ENCODE measurements at regions not wholly inside any gene's neighbourhood (a gene's known extent, or its start where the extent isn't known, plus 50 kb on each side); places are given as distances from the start of the nearest gene placed in this dataset.

DNA sequence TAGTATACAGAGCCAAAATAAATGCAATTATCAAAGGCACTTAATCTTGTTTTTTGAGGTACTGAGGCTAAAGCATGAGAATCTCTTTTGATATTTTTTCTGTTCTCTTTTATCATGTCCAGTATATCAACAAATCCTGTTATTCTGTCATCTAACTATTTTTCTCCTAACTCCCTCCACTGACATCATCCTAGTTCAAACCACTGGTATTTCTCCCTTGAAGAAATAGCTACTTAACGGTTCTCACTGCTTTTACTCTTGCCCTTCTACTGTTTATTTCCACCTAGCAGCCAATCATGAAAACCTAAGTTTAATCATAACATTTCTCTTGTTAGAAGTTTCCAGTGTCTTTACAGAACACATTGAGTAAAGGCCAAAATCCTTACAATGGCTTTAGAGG is 317.6 kb downstream of the GPD2 start:
- no peak overlapping the region for H3K27ac ChIP-seq (ENCODE audit: low read depth, low read length)
- no peaks in the 10 kb centered on the region for H3K27me3 ChIP-seq (ENCODE audit: control insufficient read depth in 2 of 2, insufficient read depth in 2 of 2, low read length in 2 of 2)
- H3K4me1 Mint-ChIP-seq = no peaks in the 10 kb centered on the region
- no peak overlapping the region for H3K27ac Mint-ChIP-seq
- H3K36me3 Mint-ChIP-seq = no peaks in the 10 kb centered on the region
- H3K4me3 ChIP-seq (ENCODE audit: low read length) = no peak overlapping the region
- DNase-seq (no peak), ATAC-seq (no peak)
- no peaks in the 10 kb centered on the region for H3K9me3 Mint-ChIP-seq
- H3K4me3 Mint-ChIP-seq = no peak overlapping the region
- POLR2A ChIA-PET = no interaction called here
- no peaks in the 10 kb centered on the region for H3K9me3 ChIP-seq (ENCODE audit: control insufficient read depth in 2 of 3, low read length in 3 of 3)
- H3K4me1 ChIP-seq (ENCODE audit: control insufficient read depth in 2 of 2, insufficient read depth in 2 of 2, low read length in 2 of 2) = no peaks in the 10 kb centered on the region
- intact Hi-C loops (cut with micrococcal nuclease) = no loop called here
- H3K27me3 Mint-ChIP-seq = peaks cover 0 to 6% (median 0%) of the 10 kb centered on the region in 5 donors
- CTCF ChIA-PET = no interaction called here
- no peaks in the 10 kb centered on the region for H3K36me3 ChIP-seq (ENCODE audit: control insufficient read depth in 2 of 3, insufficient read depth in 3 of 3, low read length in 3 of 3)

- Histone ChIP-seq H3K4me1 (ENCODE audit: control insufficient read depth in 2 of 2, insufficient read depth in 2 of 2, low read length in 2 of 2) (no peaks in the 10 kb centered on the region), H3K27me3 (ENCODE audit: control insufficient read depth in 2 of 2, insufficient read depth in 2 of 2, low read length in 2 of 2) (no peaks in the 10 kb centered on the region), H3K4me3 (ENCODE audit: low read length) (no peak overlapping the region), H3K9me3 (ENCODE audit: control insufficient read depth in 2 of 3, low read length in 3 of 3) (no peaks in the 10 kb centered on the region), H3K36me3 (ENCODE audit: control insufficient read depth in 2 of 3, insufficient read depth in 3 of 3, low read length in 3 of 3) (no peaks in the 10 kb centered on the region), H3K27ac (ENCODE audit: low read depth, low read length) (no peak overlapping the region)
- Mint-ChIP-seq H3K9me3 (peaks cover 0 to 9% (median 0%) of the 10 kb centered on the region in 11 donors), H3K4me3 (no peak overlapping the region), H3K27me3 (peaks cover 0 to 13% (median 0%) of the 10 kb centered on the region in 5 donors), H3K27ac (no peak overlapping the region), H3K4me1 (no peaks in the 10 kb centered on the region), H3K36me3 (no peaks in the 10 kb centered on the region)
- ChIA-PET CTCF (no interaction called here), POLR2A (no interaction called here)
- intact Hi-C loops (cut with micrococcal nuclease) = no loop called here
- DNase-seq = no peak
- ATAC-seq = no peak
Observed at GRCh38 chr2:156756516-156756915, 320.3 kb downstream of the GPD2 start.

DNA sequence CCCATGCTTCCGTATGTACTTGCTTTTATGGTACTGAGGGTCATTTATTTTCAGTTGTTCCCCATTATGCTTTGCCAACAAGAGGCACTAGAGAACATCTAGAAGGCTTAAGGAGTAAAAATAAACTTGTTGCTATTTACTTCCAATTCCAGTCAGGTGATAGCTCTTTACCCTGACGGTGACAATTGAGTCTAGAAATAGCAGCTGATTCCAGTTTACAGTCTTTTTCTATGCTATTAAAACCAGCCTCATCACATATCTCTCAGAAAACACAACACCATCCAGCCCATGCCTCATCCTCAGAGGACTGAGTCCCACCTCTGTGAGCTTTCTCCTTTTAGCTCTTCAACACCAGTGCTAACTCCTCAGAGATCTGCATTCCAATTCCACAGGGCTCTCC is 327.0 kb downstream of the GPD2 start:
- Histone ChIP-seq H3K27me3 (ENCODE audit: control insufficient read depth in 2 of 2, insufficient read depth in 2 of 2, low read length in 2 of 2) (no peaks in the 10 kb centered on the region), H3K36me3 (ENCODE audit: control insufficient read depth in 2 of 3, insufficient read depth in 3 of 3, low read length in 3 of 3) (no peaks in the 10 kb centered on the region), H3K9me3 (ENCODE audit: control insufficient read depth in 2 of 3, low read length in 3 of 3) (no peaks in the 10 kb centered on the region), H3K4me1 (ENCODE audit: control insufficient read depth in 2 of 2, insufficient read depth in 2 of 2, low read length in 2 of 2) (no peaks in the 10 kb centered on the region), H3K27ac (ENCODE audit: low read depth, low read length) (no peak overlapping the region), H3K4me3 (ENCODE audit: low read length) (no peak overlapping the region)
- intact Hi-C loops (cut with micrococcal nuclease) = no loop called here
- POLR2A ChIA-PET = no interaction called here
- DNase-seq = no peak
- Mint-ChIP-seq H3K27ac (no peak overlapping the region), H3K4me1 (no peaks in the 10 kb centered on the region), H3K4me3 (no peak overlapping the region), H3K27me3 (peaks cover 0 to 9% (median 0%) of the 10 kb centered on the region in 5 donors), H3K36me3 (no peaks in the 10 kb centered on the region), H3K9me3 (peaks cover 0 to 18% (median 1%) of the 10 kb centered on the region in 11 donors)
- CTCF ChIA-PET = no interaction called here
- ATAC-seq = no peak

GRCh38 chr2:156765043-156765442 is 328.9 kb downstream of the GPD2 start:
- CTCF ChIA-PET = no interaction called here
- H3K27ac Mint-ChIP-seq = no peak overlapping the region

GRCh38 chr2:156765450-156765849 is 329.3 kb downstream of the GPD2 start:
- Histone ChIP-seq H3K27me3 (ENCODE audit: control insufficient read depth in 2 of 2, insufficient read depth in 2 of 2, low read length in 2 of 2) (no peaks in the 10 kb centered on the region), H3K4me3 (ENCODE audit: low read length) (no peak overlapping the region), H3K4me1 (ENCODE audit: control insufficient read depth in 2 of 2, insufficient read depth in 2 of 2, low read length in 2 of 2) (no peaks in the 10 kb centered on the region), H3K36me3 (ENCODE audit: control insufficient read depth in 2 of 3, insufficient read depth in 3 of 3, low read length in 3 of 3) (no peaks in the 10 kb centered on the region), H3K27ac (ENCODE audit: low read depth, low read length) (no peak overlapping the region), H3K9me3 (ENCODE audit: control insufficient read depth in 2 of 3, low read length in 3 of 3) (no peaks in the 10 kb centered on the region)
- no peak for ATAC-seq
- no peak for DNase-seq
- H3K4me3 Mint-ChIP-seq = no peak overlapping the region
- H3K27ac Mint-ChIP-seq = no peak overlapping the region
- peaks cover 0 to 6% (median 0%) of the 10 kb centered on the region in 5 donors for H3K27me3 Mint-ChIP-seq
- no peaks in the 10 kb centered on the region for H3K36me3 Mint-ChIP-seq
- peaks cover 0 to 26% (median 7%) of the 10 kb centered on the region in 11 donors for H3K9me3 Mint-ChIP-seq
- intact Hi-C loops (cut with micrococcal nuclease) = no loop called here
- ChIA-PET CTCF (no interaction called here), POLR2A (no interaction called here)
- H3K4me1 Mint-ChIP-seq = no peaks in the 10 kb centered on the region

More at GRCh38 chr2:156765043-156765442, 328.9 kb downstream of the GPD2 start:
- POLR2A ChIA-PET = no interaction called here
- Histone ChIP-seq H3K27me3 (ENCODE audit: control insufficient read depth in 2 of 2, insufficient read depth in 2 of 2, low read length in 2 of 2) (no peaks in the 10 kb centered on the region), H3K27ac (ENCODE audit: low read depth, low read length) (no peak overlapping the region), H3K4me3 (ENCODE audit: low read length) (no peak overlapping the region), H3K4me1 (ENCODE audit: control insufficient read depth in 2 of 2, insufficient read depth in 2 of 2, low read length in 2 of 2) (no peaks in the 10 kb centered on the region), H3K36me3 (ENCODE audit: control insufficient read depth in 2 of 3, insufficient read depth in 3 of 3, low read length in 3 of 3) (no peaks in the 10 kb centered on the region), H3K9me3 (ENCODE audit: control insufficient read depth in 2 of 3, low read length in 3 of 3) (no peaks in the 10 kb centered on the region)
- H3K4me1 Mint-ChIP-seq = no peaks in the 10 kb centered on the region
- H3K36me3 Mint-ChIP-seq = no peaks in the 10 kb centered on the region
- H3K4me3 Mint-ChIP-seq = no peak overlapping the region
- peaks cover 0 to 22% (median 5%) of the 10 kb centered on the region in 11 donors for H3K9me3 Mint-ChIP-seq
- ATAC-seq = no peak
- intact Hi-C loops (cut with micrococcal nuclease) = no loop called here
- no peak for DNase-seq
- H3K27me3 Mint-ChIP-seq = peaks cover 0 to 6% (median 0%) of the 10 kb centered on the region in 5 donors

DNA sequence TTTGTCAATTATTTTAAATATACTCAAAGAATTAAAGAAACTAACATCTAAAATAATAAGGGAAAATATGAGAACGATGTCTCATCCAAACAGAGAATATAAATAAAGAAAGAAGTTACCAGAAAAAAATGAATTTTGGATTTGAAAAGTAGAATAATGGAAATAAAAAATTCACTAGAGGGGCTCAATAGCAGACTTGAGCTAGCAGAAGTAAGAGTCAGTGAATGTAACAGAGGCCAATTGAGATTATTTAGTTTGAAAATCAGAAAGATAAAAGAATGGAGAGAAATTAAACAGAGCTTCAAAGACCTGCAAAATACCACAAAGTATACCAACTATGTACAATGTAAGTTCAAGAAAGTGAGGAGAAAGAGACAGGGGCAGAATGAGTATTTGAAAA is 333.6 kb downstream of the GPD2 start:
- intact Hi-C loops (cut with micrococcal nuclease) = no loop called here
- Mint-ChIP-seq H3K27ac (no peak overlapping the region), H3K27me3 (peaks cover 0 to 6% (median 0%) of the 10 kb centered on the region in 5 donors), H3K4me1 (no peaks in the 10 kb centered on the region), H3K9me3 (peaks cover 0 to 27% (median 5%) of the 10 kb centered on the region in 11 donors), H3K4me3 (no peak overlapping the region), H3K36me3 (no peaks in the 10 kb centered on the region)
- no peak overlapping the region for H3K4me3 ChIP-seq (ENCODE audit: low read length)
- ChIA-PET CTCF (no interaction called here), POLR2A (no interaction called here)
- no peaks in the 10 kb centered on the region for H3K4me1 ChIP-seq (ENCODE audit: control insufficient read depth in 2 of 2, insufficient read depth in 2 of 2, low read length in 2 of 2)
- ATAC-seq (no peak), DNase-seq (no peak)
- no peaks in the 10 kb centered on the region for H3K36me3 ChIP-seq (ENCODE audit: control insufficient read depth in 2 of 3, insufficient read depth in 3 of 3, low read length in 3 of 3)
- no peaks in the 10 kb centered on the region for H3K9me3 ChIP-seq (ENCODE audit: control insufficient read depth in 2 of 3, low read length in 3 of 3)
- H3K27me3 ChIP-seq (ENCODE audit: control insufficient read depth in 2 of 2, insufficient read depth in 2 of 2, low read length in 2 of 2) = no peaks in the 10 kb centered on the region
- no peak overlapping the region for H3K27ac ChIP-seq (ENCODE audit: low read depth, low read length)

- DNase-seq (no peak), ATAC-seq (no peak)
- Mint-ChIP-seq H3K36me3 (no peaks in the 10 kb centered on the region), H3K4me3 (no peak overlapping the region), H3K4me1 (no peaks in the 10 kb centered on the region), H3K27ac (no peak overlapping the region), H3K9me3 (peaks cover 0 to 4% (median 0%) of the 10 kb centered on the region in 11 donors), H3K27me3 (peaks cover 0 to 5% (median 0%) of the 10 kb centered on the region in 5 donors)
- ChIA-PET CTCF (interaction anchor here (0.6 kb wide), 1 partner anchor 315 kb away, joined by 3 read pairs; no protein-coding TSS in a partner anchor), POLR2A (no interaction called here)
- no peak overlapping the region for H3K4me3 ChIP-seq (ENCODE audit: low read length)
- no peaks in the 10 kb centered on the region for H3K36me3 ChIP-seq (ENCODE audit: control insufficient read depth in 2 of 3, insufficient read depth in 3 of 3, low read length in 3 of 3)
- H3K4me1 ChIP-seq (ENCODE audit: control insufficient read depth in 2 of 2, insufficient read depth in 2 of 2, low read length in 2 of 2) = no peaks in the 10 kb centered on the region
- intact Hi-C loops (cut with micrococcal nuclease) = no loop called here
- H3K9me3 ChIP-seq (ENCODE audit: control insufficient read depth in 2 of 3, low read length in 3 of 3) = no peaks in the 10 kb centered on the region
- no peak overlapping the region for H3K27ac ChIP-seq (ENCODE audit: low read depth, low read length)
- H3K27me3 ChIP-seq (ENCODE audit: control insufficient read depth in 2 of 2, insufficient read depth in 2 of 2, low read length in 2 of 2) = no peaks in the 10 kb centered on the region
Observed at GRCh38 chr2:156778916-156779315, 342.7 kb downstream of the GPD2 start.
